Thoracic aorta (tissue), 2 donors: ENCODE measurements at regions not wholly inside any gene's neighbourhood (a gene's known extent, or its start where the extent isn't known, plus 50 kb on each side); places are given as distances from the start of the nearest gene placed in this dataset.

ENCODE experiments used
- ATAC-seq: fragments of 150-250 bp; one replicate; pipeline ENCODE4 v1.8.0; 2017; ENCODE audit warnings: low read depth; ENCODE audit not compliant: insufficient number of reproducible peaks, low FRiP score
- DNase-seq: peaks from one replicate; pipeline ENCODE4 v3.0.0-alpha.2; 2020; ENCODE audit warnings: low spot score
- H3K27ac ChIP-seq, 2 donors: fragments of 200-600 bp; sonication (generic); 1 replicate in 1 of 2; 2 replicates in 1 of 2; pipeline ENCODE4 v1.5.1; 2016; ENCODE audit warnings: mild to moderate bottlenecking in 2 of 2, moderate library complexity in 2 of 2
- H3K27me3 ChIP-seq: fragments of 200-600 bp; sonication (generic); replicated peaks from 2 replicates; pipeline ENCODE4 v1.6.0; 2016; ENCODE audit warnings: mild to moderate bottlenecking; ENCODE audit not compliant: insufficient read depth
- H3K36me3 ChIP-seq: fragments of 200-600 bp; sonication (generic); one replicate; pipeline ENCODE4 v1.5.1; 2016
- H3K4me1 ChIP-seq, 2 donors: fragments of 200-600 bp; sonication (generic); 1 replicate in 1 of 2; 2 replicates in 1 of 2; pipeline versions ENCODE4 v1.5.1 to v1.6.0; 2016; ENCODE audit warnings: low read depth in 2 of 2, mild to moderate bottlenecking in 1 of 2; ENCODE audit not compliant: control insufficient read depth in 1 of 2
- H3K4me3 ChIP-seq: fragments of 200-600 bp; sonication (generic); 2 replicates; pipeline ENCODE4 v1.5.1; 2016; ENCODE audit warnings: mild to moderate bottlenecking
- H3K9me3 ChIP-seq: fragments of 200-600 bp; sonication (generic); 2 replicates; pipeline ENCODE4 v1.5.1; 2016
- CTCF ChIP-seq: fragments of 200-600 bp; sonication (generic); IDR thresholded peaks from one replicate; pipeline ENCODE4 v1.5.1; 2019; ENCODE audit warnings: antibody characterized with exemption

DNA sequence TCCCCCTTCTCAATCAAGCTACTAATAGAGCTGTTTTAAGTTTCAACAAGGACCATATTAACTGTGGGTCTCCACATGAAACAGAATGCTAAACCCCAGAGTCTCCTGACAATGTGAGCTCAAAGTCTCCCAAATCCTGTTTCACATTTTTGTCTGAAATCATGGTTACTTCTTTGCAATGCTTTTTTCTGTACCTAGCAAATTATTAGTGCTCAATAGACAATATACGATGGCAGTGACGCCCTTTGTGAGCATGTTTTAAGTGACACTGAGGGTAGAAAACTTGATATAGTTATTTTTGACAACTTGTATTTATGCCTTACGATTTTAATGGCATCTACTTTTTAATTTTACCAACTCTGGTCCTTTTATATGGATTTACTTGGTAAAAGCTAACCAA, 85.4 kb upstream of the SOX5 start:
- ATAC-seq, result no peak
- no peak for TF ChIP-seq CTCF
- H3K27ac ChIP-seq, result no peak overlapping the region

GRCh38 chr12:24034160-24034559, 84.7 kb upstream of the SOX5 start:
- H3K9me3 ChIP-seq, result no peaks in the 10 kb centered on the region
- ATAC-seq, result no peak
- TF ChIP-seq CTCF, result no peak

More for the DNA sequence above, 85.4 kb upstream of the SOX5 start:
- Histone ChIP-seq H3K9me3 (no peaks in the 10 kb centered on the region), H3K4me3 (no peak overlapping the region), H3K4me1 (peaks cover 9 to 17% of the 10 kb centered on the region in 2 donors), H3K27me3 (no peaks in the 10 kb centered on the region), H3K36me3 (no peaks in the 10 kb centered on the region)
- DNase-seq, result no peak

DNA sequence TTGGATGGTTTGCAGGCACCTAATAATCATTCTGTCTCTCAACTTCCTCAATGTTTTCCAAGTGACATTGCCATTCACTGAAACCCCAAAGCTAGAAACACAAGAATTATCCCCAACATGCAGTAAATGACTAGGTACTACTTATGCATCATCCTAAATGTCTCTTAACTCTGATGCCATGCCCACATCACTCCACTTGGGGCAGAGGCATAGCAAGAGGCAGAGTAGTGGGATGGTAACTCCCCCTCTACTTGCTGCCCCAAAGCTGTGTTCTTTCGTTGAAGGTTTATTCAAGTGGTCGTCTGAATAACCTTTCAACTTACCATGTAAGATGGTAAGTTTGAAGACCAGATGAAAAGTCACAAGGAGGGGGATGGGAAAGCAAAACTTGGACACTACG, 77.9 kb upstream of the SOX5 start:
- Histone ChIP-seq H3K4me3 (no peak overlapping the region), H3K4me1 (peaks cover 16 to 32% of the 10 kb centered on the region in 2 donors), H3K9me3 (no peaks in the 10 kb centered on the region), H3K36me3 (no peaks in the 10 kb centered on the region), H3K27me3 (no peaks in the 10 kb centered on the region), H3K27ac (no peak overlapping the region)
- no peak for TF ChIP-seq CTCF
- no peak for ATAC-seq
- DNase-seq, result no peak

More at GRCh38 chr12:24034160-24034559, 84.7 kb upstream of the SOX5 start:
- no peaks in the 10 kb centered on the region for H3K36me3 ChIP-seq
- DNase-seq, result no peak
- no peaks in the 10 kb centered on the region for H3K27me3 ChIP-seq
- H3K27ac ChIP-seq, result no peak overlapping the region
- no peak overlapping the region for H3K4me3 ChIP-seq
- H3K4me1 ChIP-seq, result peaks cover 7 to 15% of the 10 kb centered on the region in 2 donors

DNA sequence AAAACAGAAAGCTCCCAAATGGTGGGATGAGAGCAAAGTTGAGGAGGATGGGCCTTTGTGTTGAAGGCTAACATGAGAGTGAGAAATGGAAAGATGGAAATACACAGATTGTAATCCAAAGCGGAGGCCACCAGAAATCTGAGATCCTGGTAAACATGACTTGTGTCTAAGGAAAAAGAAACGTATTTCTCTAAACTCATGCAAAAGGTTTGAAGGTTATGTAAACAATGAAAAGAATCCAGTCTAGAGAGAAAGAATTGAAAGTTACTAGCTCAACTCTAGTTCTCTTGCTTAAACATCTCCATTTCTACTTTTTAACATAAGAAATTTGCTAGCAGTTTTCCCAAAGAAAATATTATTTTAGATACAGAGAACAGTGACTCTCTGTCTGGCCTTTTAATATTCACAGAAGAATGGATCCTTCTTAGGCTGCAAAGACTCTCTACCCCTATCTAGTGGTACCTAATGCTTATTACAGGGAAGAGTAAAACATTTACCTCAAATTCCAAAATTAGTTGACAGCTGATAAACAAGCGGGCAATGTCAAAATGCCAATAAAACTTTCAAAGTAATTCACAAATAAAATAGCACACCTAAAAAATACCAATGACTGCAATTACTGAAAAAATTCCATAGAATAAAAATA, 75.8 kb upstream of the SOX5 start:
- H3K4me1 ChIP-seq, result peaks cover 16 to 32% of the 10 kb centered on the region in 2 donors
- DNase-seq (no peak), ATAC-seq (no peak)
- no peaks in the 10 kb centered on the region for H3K36me3 ChIP-seq
- no peaks in the 10 kb centered on the region for H3K9me3 ChIP-seq
- H3K27ac ChIP-seq, result peak overlapping the region in 1 of 2 donors; percentile 49
- H3K27me3 ChIP-seq, result no peaks in the 10 kb centered on the region
- no peak overlapping the region for H3K4me3 ChIP-seq
- peak; percentile 17 for TF ChIP-seq CTCF

- ATAC-seq, result no peak
- TF ChIP-seq CTCF, result no peak
- Histone ChIP-seq H3K27me3 (no peaks in the 10 kb centered on the region), H3K4me3 (no peak overlapping the region), H3K27ac (no peak overlapping the region), H3K4me1 (peaks cover 16 to 32% of the 10 kb centered on the region in 2 donors), H3K9me3 (no peaks in the 10 kb centered on the region), H3K36me3 (no peaks in the 10 kb centered on the region)
- no peak for DNase-seq
Measured at GRCh38 chr12:24023081-24023480, 73.6 kb upstream of the SOX5 start.
